HG02885 (cell line): ENCODE measurements at regions not wholly inside any gene's neighbourhood (a gene's known extent, or its start where the extent isn't known, plus 50 kb on each side); places are given as distances from the start of the nearest gene placed in this dataset.
"Not testable (repeated sequence)": the region's sequence is repeated elsewhere in the genome, so short reads cannot be mapped to it uniquely, and the experiment has no call there.

Source experiments
- ATAC-seq: cut with Tn5 transposase; IDR thresholded peaks from one replicate; pipeline ENCODE4 v1.9.1; 2021; ENCODE audit warnings: mild to moderate bottlenecking; ENCODE audit not compliant: unreplicated experiment, poor library complexity

DNA sequence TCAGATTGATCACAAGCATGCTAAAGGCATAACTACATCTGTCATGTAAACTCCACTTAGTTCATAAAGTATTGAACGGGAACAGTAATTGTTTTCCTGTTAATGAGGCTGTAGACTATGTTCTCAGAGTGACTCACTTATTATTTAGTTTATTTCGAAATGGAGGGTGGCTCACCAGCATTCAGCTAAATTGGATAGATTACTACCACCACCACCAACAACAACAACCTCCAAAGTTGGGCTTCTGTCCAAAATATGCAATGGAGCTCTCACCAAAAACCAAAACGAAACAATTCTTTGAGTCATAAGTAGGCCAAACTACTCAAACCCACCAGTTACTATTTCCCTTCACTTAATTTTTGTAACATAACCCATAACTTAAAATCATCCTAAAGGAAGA, 127.9 kb upstream of the NRBF2 start:
- ATAC-seq, result no peak

DNA sequence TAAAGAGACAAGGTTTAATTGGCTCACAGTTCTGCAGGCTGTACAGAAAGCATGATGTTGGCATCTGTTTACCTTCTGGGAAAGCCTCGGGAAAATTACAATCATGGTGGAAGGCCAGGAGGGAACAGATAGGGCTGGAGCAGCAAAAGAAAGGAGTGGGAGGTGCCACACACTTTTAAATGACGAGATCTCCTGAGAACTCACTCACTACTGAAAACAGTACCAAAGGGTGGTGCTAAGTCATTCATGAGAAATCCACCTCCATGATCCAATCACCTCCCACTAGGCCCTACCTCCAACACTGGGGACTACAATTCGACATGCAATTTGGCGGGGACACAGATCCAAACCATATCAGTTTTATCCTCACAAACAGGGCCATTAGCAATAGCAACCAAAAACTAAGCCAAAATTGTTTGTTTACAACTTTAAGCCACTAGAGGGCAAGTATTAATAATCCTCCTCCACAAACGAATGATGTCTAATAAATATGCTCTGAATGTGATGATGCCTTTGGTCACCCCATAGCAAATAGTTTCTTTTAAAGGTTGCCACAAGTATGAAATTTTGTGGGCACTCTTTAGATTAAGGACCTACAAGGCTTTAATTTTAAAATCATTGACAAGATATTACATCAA, 129.2 kb upstream of the NRBF2 start:
- ATAC-seq, result no peak

DNA sequence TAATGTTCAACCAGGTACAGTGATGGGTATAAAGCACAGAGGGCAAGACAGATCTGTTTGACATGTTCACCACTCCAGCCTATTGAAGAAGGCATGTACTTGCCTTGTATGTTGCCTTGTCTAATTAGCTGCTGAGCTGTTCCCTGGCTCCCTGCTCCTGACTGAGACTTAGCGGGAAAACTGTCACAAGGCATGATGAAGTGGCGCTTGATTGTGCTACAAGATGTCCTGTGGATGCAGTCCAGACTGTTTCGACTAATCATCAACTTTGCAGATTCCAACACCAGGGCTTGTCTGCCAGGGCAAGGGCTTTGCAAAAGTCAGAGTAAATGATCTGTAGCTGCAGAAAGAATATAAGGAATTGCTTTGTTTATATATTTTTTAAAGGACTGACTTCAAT, 136.2 kb upstream of the NRBF2 start:
- no peak for ATAC-seq

- ATAC-seq, result no peak
Observed at GRCh38 chr10:62996516-62996915, 136.6 kb upstream of the NRBF2 start.

GRCh38 chr10:62993121-62993520, 140.0 kb upstream of the NRBF2 start:
- no peak for ATAC-seq

DNA sequence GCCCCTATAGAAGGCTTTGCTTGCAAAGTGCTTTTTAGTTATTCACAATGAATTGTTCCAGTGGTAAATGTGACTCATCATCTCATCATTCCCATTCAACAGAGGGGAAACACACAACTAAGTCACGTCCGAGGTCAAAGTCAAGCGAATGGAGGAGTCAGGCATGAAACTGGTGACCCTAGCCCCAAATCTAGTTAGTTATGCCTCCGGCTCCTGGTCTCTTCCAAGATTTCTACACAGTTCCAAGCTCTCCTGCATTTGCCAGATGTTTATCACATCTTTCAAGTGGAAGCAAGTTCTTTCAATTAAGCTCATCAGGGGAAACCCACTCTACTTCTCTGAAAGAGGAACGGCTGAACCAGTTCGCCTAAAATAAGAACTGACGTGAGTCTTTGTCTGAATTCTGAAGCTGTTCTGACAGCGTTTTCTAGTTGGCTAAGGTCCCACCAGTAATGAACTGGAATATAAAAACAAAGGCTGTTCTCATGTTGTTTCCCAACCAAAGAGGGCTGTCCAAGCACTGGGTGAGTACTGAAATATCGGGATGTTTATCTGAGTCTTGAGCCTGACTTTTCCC, 140.9 kb upstream of the NRBF2 start:
- ATAC-seq, result peak; percentile 86

DNA sequence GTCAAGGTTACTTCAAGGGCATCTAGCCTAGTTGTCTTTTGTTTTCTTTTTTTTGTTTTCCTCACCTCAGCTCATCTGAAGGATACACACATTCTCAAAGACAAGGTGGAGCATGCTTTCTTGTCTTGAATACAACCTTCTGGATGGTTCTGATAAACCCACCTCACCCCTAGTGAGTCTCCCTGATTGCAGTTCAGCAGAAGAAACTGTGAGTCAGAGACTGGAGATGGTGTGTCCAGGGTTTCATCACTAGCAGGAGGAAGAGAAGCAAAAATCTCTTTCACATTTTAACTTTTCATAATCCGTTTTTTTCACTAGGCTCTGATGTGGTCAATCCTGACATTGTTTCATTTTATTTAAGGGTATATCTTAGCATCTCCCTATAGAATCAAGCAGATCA, 143.0 kb upstream of the NRBF2 start:
- no peak for ATAC-seq

GRCh38 chr10:62985807-62986600, 147.1 kb upstream of the NRBF2 start:
- ATAC-seq, result no peak

DNA sequence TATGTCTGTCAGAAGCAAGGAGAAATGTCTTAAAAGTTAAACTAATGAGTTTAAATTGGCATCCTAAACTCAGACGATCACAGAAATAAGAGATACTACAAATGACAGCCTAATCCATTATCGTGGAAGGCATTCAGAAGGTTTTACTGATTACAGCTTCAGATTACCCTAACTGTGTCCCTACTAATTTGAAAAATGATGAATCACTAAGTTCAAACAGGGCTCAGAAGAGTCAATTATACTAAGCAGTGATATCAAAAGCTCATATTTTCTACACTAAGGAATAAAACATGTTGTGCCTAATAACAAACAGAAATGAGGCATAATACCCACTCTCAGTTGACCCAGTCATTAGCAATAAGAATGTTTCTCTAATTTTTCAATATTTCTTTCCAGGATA, 152.0 kb upstream of the NRBF2 start:
- ATAC-seq, result no peak

DNA sequence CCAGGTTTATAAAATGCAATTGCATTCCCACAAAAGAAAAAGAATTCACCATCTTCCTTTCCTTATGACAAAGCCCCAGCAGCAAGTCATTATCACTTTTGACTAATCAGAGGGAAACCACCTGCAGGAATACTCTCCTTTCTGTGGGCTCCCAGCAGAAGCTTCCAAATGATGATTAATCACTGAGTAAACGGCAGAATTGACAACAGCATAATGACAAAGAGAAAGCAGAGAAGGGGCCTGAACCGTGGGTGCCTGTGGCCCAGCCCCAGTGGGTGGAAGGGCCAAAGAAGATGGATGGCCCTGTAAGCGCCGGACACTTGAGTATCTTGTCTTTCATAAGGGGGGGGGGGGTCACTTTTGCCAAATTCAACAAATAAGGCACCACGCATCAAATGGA, 152.4 kb upstream of the NRBF2 start:
- ATAC-seq, result no peak

- ATAC-seq, result no peak
Observed at GRCh38 chr10:62979921-62980320, 153.2 kb upstream of the NRBF2 start.

- no peak for ATAC-seq
Observed at GRCh38 chr10:62978482-62978881, 154.6 kb upstream of the NRBF2 start.

GRCh38 chr10:62974795-62975194, 158.3 kb upstream of the NRBF2 start:
- ATAC-seq, result not testable (repeated sequence)

DNA sequence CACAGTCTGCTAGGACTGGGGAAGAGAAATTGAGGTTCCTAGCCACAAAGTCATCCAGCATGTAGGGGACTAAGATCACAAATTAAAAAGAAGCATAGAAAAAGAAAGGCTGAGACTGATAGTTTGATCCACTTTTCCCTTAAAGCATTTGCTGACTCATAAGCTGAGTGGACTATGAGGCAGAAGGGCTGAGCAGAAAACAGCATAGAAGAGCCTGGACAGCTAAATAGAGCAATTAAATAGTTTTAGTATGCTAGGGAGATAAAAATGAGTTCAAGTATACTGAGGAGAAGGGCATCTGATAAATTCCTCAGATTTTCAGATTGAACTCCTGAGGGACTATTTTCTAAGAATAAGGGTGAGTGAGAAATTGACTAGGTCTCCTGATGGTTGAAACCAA, 155.9 kb upstream of the EGR2 start:
- ATAC-seq, result no peak

- ATAC-seq, result no peak
Observed at GRCh38 chr10:62964026-62964425, 147.9 kb upstream of the EGR2 start.

- no peak for ATAC-seq
Observed at GRCh38 chr10:62961951-62962523, 145.9 kb upstream of the EGR2 start.

GRCh38 chr10:62960416-62960815, 144.2 kb upstream of the EGR2 start:
- no peak for ATAC-seq

GRCh38 chr10:62959553-62959952, 143.4 kb upstream of the EGR2 start:
- no peak for ATAC-seq

- ATAC-seq, result no peak
Observed at GRCh38 chr10:62958980-62959379, 142.8 kb upstream of the EGR2 start.

GRCh38 chr10:62946278-62946677, 130.1 kb upstream of the EGR2 start:
- ATAC-seq, result no peak

- no peak for ATAC-seq
Observed at GRCh38 chr10:62939698-62940097, 123.5 kb upstream of the EGR2 start.
